ENCODE measurements at regions not wholly inside any gene's neighbourhood (a gene's known extent, or its start where the extent isn't known, plus 50 kb on each side); places are given as distances from the start of the nearest gene placed in this dataset.

DNA sequence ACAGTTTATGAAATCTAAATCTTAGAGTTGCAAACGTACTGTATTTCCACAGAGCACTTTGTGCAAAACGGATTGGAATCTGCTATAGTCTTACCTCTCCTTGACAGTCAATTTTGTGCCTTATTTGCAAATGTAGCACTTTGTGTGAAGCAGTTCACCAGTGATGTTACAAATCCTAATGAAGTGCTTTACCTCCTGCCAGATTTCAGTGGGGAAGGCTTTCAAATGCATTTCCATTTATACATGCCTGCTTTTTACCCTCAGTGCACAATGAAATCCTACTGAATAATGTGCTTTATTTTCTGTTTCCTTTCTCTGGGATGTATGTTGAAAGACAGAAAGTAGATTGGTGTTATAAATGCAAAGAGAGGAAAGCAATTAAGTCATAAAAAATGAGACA is 2141.6 kb upstream of the C9orf72 start:
- no peak for TF ChIP-seq CTCF (IDR thresholded peaks at IDR 0.05)
- no peak for DNase-seq (ENCODE audit: low spot score in 2 of 2)
- no peak overlapping the region for H3K4me3 ChIP-seq
- H3K36me3 ChIP-seq: no peaks in the 10 kb centered on the region
- intact Hi-C loops (cut with DNase I): no loop called here
- H3K9me3 ChIP-seq: no peaks in the 10 kb centered on the region
- no peaks in the 10 kb centered on the region for H3K4me1 ChIP-seq
- H3K27ac ChIP-seq: no peak overlapping the region
- H3K27me3 ChIP-seq: no peaks in the 10 kb centered on the region

DNA sequence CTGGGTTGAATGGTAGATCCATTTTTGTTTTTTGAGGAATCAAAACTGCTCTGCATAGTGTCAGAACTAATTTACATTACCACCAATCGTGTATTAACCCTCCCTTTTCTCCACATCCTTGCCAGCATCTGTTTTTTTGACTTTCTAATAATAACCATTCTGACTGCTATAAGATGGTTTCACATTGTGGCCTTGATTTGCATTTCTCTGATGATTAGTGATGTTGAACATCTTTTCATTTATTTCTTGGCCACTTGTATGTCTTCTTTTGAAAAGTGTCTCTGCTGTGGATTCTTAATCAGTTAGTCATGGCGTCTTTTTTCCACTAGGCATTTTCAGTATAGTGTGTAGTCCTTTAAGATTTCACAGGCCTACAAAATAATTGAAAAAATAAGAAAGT is 2144.3 kb upstream of the C9orf72 start:
- Histone ChIP-seq H3K4me1 (no peaks in the 10 kb centered on the region), H3K9me3 (no peaks in the 10 kb centered on the region), H3K36me3 (no peaks in the 10 kb centered on the region), H3K27ac (no peak overlapping the region), H3K4me3 (no peak overlapping the region), H3K27me3 (no peaks in the 10 kb centered on the region)
- no peak for TF ChIP-seq CTCF (IDR thresholded peaks at IDR 0.05)
- intact Hi-C loops (cut with DNase I): no loop called here
- DNase-seq (ENCODE audit: low spot score in 2 of 2): no peak

- intact Hi-C loops (cut with DNase I): no loop called here
- DNase-seq (ENCODE audit: low spot score in 2 of 2): no peak
- H3K4me1 ChIP-seq: no peaks in the 10 kb centered on the region
- no peak for TF ChIP-seq CTCF (IDR thresholded peaks at IDR 0.05)
- no peaks in the 10 kb centered on the region for H3K27me3 ChIP-seq
- no peaks in the 10 kb centered on the region for H3K36me3 ChIP-seq
- H3K27ac ChIP-seq: no peak overlapping the region
- no peak overlapping the region for H3K4me3 ChIP-seq
- no peaks in the 10 kb centered on the region for H3K9me3 ChIP-seq
Observed at GRCh38 chr9:29730163-29730562, 2156.9 kb upstream of the C9orf72 start.

- Histone ChIP-seq H3K36me3 (no peaks in the 10 kb centered on the region), H3K27me3 (no peaks in the 10 kb centered on the region), H3K27ac (no peak overlapping the region), H3K4me1 (no peaks in the 10 kb centered on the region), H3K9me3 (no peaks in the 10 kb centered on the region), H3K4me3 (no peak overlapping the region)
- no peak for DNase-seq (ENCODE audit: low spot score in 2 of 2)
- no peak for TF ChIP-seq CTCF (IDR thresholded peaks at IDR 0.05)
- intact Hi-C loops (cut with DNase I): no loop called here
Observed at GRCh38 chr9:29740518-29740917, 2167.2 kb upstream of the C9orf72 start.

DNA sequence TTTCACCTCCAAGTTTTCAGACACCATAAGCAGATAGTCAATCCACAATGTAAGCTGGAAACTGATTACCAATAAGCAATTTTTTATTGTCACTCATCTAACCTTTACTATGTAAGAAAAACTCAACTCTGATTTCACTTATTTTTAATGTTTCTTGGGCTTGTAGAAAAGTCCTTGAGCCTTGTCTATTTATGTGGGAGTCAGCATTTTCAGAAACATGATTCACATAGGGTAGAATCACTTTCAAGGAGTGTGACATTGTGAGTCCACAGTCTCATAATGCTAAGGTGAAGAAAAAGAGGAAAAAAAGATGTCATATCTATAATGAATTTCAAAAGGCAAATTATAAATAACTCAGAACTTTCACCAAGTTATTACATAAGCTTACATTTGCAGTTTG is 2167.9 kb upstream of the C9orf72 start:
- intact Hi-C loops (cut with DNase I): no loop called here

More for the DNA sequence above, 2167.9 kb upstream of the C9orf72 start:
- Histone ChIP-seq H3K27ac (no peak overlapping the region), H3K4me1 (no peaks in the 10 kb centered on the region), H3K4me3 (no peak overlapping the region), H3K36me3 (no peaks in the 10 kb centered on the region), H3K9me3 (no peaks in the 10 kb centered on the region), H3K27me3 (no peaks in the 10 kb centered on the region)
- DNase-seq (ENCODE audit: low spot score in 2 of 2): no peak
- TF ChIP-seq CTCF (IDR thresholded peaks at IDR 0.05): no peak

Measured in ascending aorta (tissue), 2 donors.